ENCODE measurements at regions not wholly inside any gene's neighbourhood (a gene's known extent, or its start where the extent isn't known, plus 50 kb on each side); places are given as distances from the start of the nearest gene placed in this dataset.

- Histone ChIP-seq H3K36me3 (ENCODE audit: control insufficient read depth, insufficient read depth, low read length) (no peaks in the 10 kb centered on the region), H2AFZ (ENCODE audit: low read length) (no peak overlapping the region), H3K27me3 (ENCODE audit: control insufficient read depth, insufficient read depth, low read length) (no peaks in the 10 kb centered on the region), H3K9me3 (ENCODE audit: control insufficient read depth, insufficient read depth, low read depth, low read length) (no peaks in the 10 kb centered on the region), H3K79me2 (ENCODE audit: control insufficient read depth, insufficient read depth, low read length) (no peaks in the 10 kb centered on the region), H4K20me1 (ENCODE audit: control insufficient read depth, extremely low read depth, insufficient read depth, low read length) (no peaks in the 10 kb centered on the region), H3K4me3 (replicated peaks in 1 of 4; ENCODE audit: control extremely low read depth in 1 of 4, insufficient read depth in 1 of 4, low read depth in 3 of 4, low read length in 4 of 4) (no peak overlapping the region), H3K9ac (ENCODE audit: insufficient read depth, low read length) (no peak overlapping the region), H3K4me2 (ENCODE audit: extremely low read depth, insufficient read depth, low read length) (no peak overlapping the region), H3K4me1 (ENCODE audit: control insufficient read depth, extremely low read depth, insufficient read depth, low read length) (no peaks in the 10 kb centered on the region), H3K27ac (ENCODE audit: insufficient read depth, low read length) (no peak overlapping the region)
- TF ChIP-seq EZH2 (IDR thresholded peaks at IDR 0.05; ENCODE audit: low read length, missing control alignments) = no peak
- TF ChIP-seq CTCF (conservative IDR thresholded peaks at IDR 0.05 in 1 of 2, IDR thresholded peaks at IDR 0.05 in 1 of 2; ENCODE audit: low read depth in 1 of 2, low read length in 2 of 2) = no peak
- no peak for DNase-seq (ENCODE audit: low read depth in 2 of 2)
Measured at GRCh38 chr11:103582351-103582909, 454.0 kb upstream of the DDI1 start.

GRCh38 chr11:103584021-103584420 is 452.4 kb upstream of the DDI1 start:
- no peak overlapping the region for H3K4me3 ChIP-seq (replicated peaks in 1 of 4; ENCODE audit: control extremely low read depth in 1 of 4, insufficient read depth in 1 of 4, low read depth in 3 of 4, low read length in 4 of 4)
- no peaks in the 10 kb centered on the region for H3K36me3 ChIP-seq (ENCODE audit: control insufficient read depth, insufficient read depth, low read length)
- H3K4me1 ChIP-seq (ENCODE audit: control insufficient read depth, extremely low read depth, insufficient read depth, low read length) = no peaks in the 10 kb centered on the region
- H3K9ac ChIP-seq (ENCODE audit: insufficient read depth, low read length) = no peak overlapping the region
- no peaks in the 10 kb centered on the region for H4K20me1 ChIP-seq (ENCODE audit: control insufficient read depth, extremely low read depth, insufficient read depth, low read length)
- TF ChIP-seq CTCF (conservative IDR thresholded peaks at IDR 0.05 in 1 of 2, IDR thresholded peaks at IDR 0.05 in 1 of 2; ENCODE audit: low read depth in 1 of 2, low read length in 2 of 2) (no peak), EZH2 (IDR thresholded peaks at IDR 0.05; ENCODE audit: low read length, missing control alignments) (no peak)
- no peaks in the 10 kb centered on the region for H3K27me3 ChIP-seq (ENCODE audit: control insufficient read depth, insufficient read depth, low read length)
- no peaks in the 10 kb centered on the region for H3K79me2 ChIP-seq (ENCODE audit: control insufficient read depth, insufficient read depth, low read length)
- no peak for DNase-seq (ENCODE audit: low read depth in 2 of 2)
- no peaks in the 10 kb centered on the region for H3K9me3 ChIP-seq (ENCODE audit: control insufficient read depth, insufficient read depth, low read depth, low read length)
- no peak overlapping the region for H2AFZ ChIP-seq (ENCODE audit: low read length)
- H3K27ac ChIP-seq (ENCODE audit: insufficient read depth, low read length) = no peak overlapping the region
- H3K4me2 ChIP-seq (ENCODE audit: extremely low read depth, insufficient read depth, low read length) = no peak overlapping the region

- Histone ChIP-seq H2AFZ (ENCODE audit: low read length) (no peak overlapping the region), H3K4me2 (ENCODE audit: extremely low read depth, insufficient read depth, low read length) (no peak overlapping the region), H3K79me2 (ENCODE audit: control insufficient read depth, insufficient read depth, low read length) (no peaks in the 10 kb centered on the region), H3K27me3 (ENCODE audit: control insufficient read depth, insufficient read depth, low read length) (no peaks in the 10 kb centered on the region), H3K4me1 (ENCODE audit: control insufficient read depth, extremely low read depth, insufficient read depth, low read length) (no peaks in the 10 kb centered on the region), H3K36me3 (ENCODE audit: control insufficient read depth, insufficient read depth, low read length) (no peaks in the 10 kb centered on the region), H3K9me3 (ENCODE audit: control insufficient read depth, insufficient read depth, low read depth, low read length) (no peaks in the 10 kb centered on the region), H3K27ac (ENCODE audit: insufficient read depth, low read length) (no peak overlapping the region), H3K9ac (ENCODE audit: insufficient read depth, low read length) (no peak overlapping the region), H3K4me3 (replicated peaks in 1 of 4; ENCODE audit: control extremely low read depth in 1 of 4, insufficient read depth in 1 of 4, low read depth in 3 of 4, low read length in 4 of 4) (no peak overlapping the region), H4K20me1 (ENCODE audit: control insufficient read depth, extremely low read depth, insufficient read depth, low read length) (no peaks in the 10 kb centered on the region)
- no peak for DNase-seq (ENCODE audit: low read depth in 2 of 2)
- TF ChIP-seq CTCF (conservative IDR thresholded peaks at IDR 0.05 in 1 of 2, IDR thresholded peaks at IDR 0.05 in 1 of 2; ENCODE audit: low read depth in 1 of 2, low read length in 2 of 2) (no peak), EZH2 (IDR thresholded peaks at IDR 0.05; ENCODE audit: low read length, missing control alignments) (no peak)
Measured at GRCh38 chr11:103584720-103585119, 451.7 kb upstream of the DDI1 start.
